NCI-H1694 (cell line): ENCODE measurements at regions not wholly inside any gene's neighbourhood (a gene's known extent, or its start where the extent isn't known, plus 50 kb on each side); places are given as distances from the start of the nearest gene placed in this dataset.

Experiments used
- DNase-seq: peaks from one replicate; lab custom pipeline; 2025; lab: John Stamatoyannopoulos, UW

GRCh38 chr18:28712796-28713425 lies 536.0 kb upstream of the CDH2 start:
- DNase-seq = no peak

- DNase-seq = no peak
Measured at GRCh38 chr18:28712172-28712571, 535.2 kb upstream of the CDH2 start.

- no peak for DNase-seq
Measured at GRCh38 chr18:28711096-28711495, 534.2 kb upstream of the CDH2 start.

- DNase-seq = no peak
Measured at GRCh38 chr18:28707006-28707405, 530.1 kb upstream of the CDH2 start.

- DNase-seq = no peak
Measured at GRCh38 chr18:28706397-28706796, 529.5 kb upstream of the CDH2 start.

- no peak for DNase-seq
Measured at GRCh38 chr18:28705482-28705881, 528.6 kb upstream of the CDH2 start.

GRCh38 chr18:28692337-28692736 lies 515.4 kb upstream of the CDH2 start:
- no peak for DNase-seq

- no peak for DNase-seq
Measured at GRCh38 chr18:28691496-28691840, 514.5 kb upstream of the CDH2 start.

- DNase-seq = no peak
Measured at GRCh38 chr18:28690836-28691495, 514.0 kb upstream of the CDH2 start.

- DNase-seq = no peak
Measured at GRCh38 chr18:28690100-28690499, 513.2 kb upstream of the CDH2 start.

GRCh38 chr18:28689588-28689987 lies 512.7 kb upstream of the CDH2 start:
- no peak for DNase-seq

- no peak for DNase-seq
Measured at GRCh38 chr18:28684746-28685355, 507.9 kb upstream of the CDH2 start.

GRCh38 chr18:28682912-28683311 lies 506.0 kb upstream of the CDH2 start:
- DNase-seq = no peak

- no peak for DNase-seq
Measured at GRCh38 chr18:28669165-28669564, 492.2 kb upstream of the CDH2 start.

GRCh38 chr18:28666216-28666615 lies 489.3 kb upstream of the CDH2 start:
- no peak for DNase-seq

GRCh38 chr18:28657961-28658360 lies 481.0 kb upstream of the CDH2 start:
- no peak for DNase-seq

- DNase-seq = no peak
Measured at GRCh38 chr18:28652654-28653053, 475.7 kb upstream of the CDH2 start.

GRCh38 chr18:28651298-28651697 lies 474.4 kb upstream of the CDH2 start:
- no peak for DNase-seq

- no peak for DNase-seq
Measured at GRCh38 chr18:28650860-28651259, 473.9 kb upstream of the CDH2 start.

- DNase-seq = no peak
Measured at GRCh38 chr18:28647961-28648360, 471.0 kb upstream of the CDH2 start.

- no peak for DNase-seq
Measured at GRCh38 chr18:28637897-28638296, 461.0 kb upstream of the CDH2 start.

- DNase-seq = no peak
Measured at GRCh38 chr18:28635530-28635929, 458.6 kb upstream of the CDH2 start.

GRCh38 chr18:28626756-28627155 lies 449.8 kb upstream of the CDH2 start:
- DNase-seq = no peak

- no peak for DNase-seq
Measured at GRCh38 chr18:28607991-28608390, 431.1 kb upstream of the CDH2 start.
